Astrocyte (in vitro differentiated cells and primary cell): ENCODE measurements at regions not wholly inside any gene's neighbourhood (a gene's known extent, or its start where the extent isn't known, plus 50 kb on each side); places are given as distances from the start of the nearest gene placed in this dataset.
A peak's percentile ranks its signal among the peaks of the same experiment; 100 is the strongest.

ENCODE experiments used
- DNase-seq: peaks from one replicate; pipeline ENCODE4 v3.0.0-alpha.2; 2010; ENCODE audit warnings: low read depth
- FAIRE-seq: peaks from 2 replicates; lab custom pipeline; 2011; peaks lifted over from hg19 to GRCh38; lab: Jason Lieb, UNC
- H2AFZ ChIP-seq: 2 replicates; pipeline ENCODE4 v1.6.0; 2012; ENCODE audit warnings: low read depth, low read length, inconsistent platforms
- H3K27ac ChIP-seq: 2 replicates; pipeline ENCODE4 v1.5.1; 2011; ENCODE audit warnings: low read depth, low read length, inconsistent platforms
- H3K27me3 ChIP-seq: 2 replicates; pipeline ENCODE4 v1.6.0; 2011; ENCODE audit warnings: low read length, inconsistent platforms; ENCODE audit not compliant: insufficient read depth
- H3K36me3 ChIP-seq: 2 replicates; pipeline ENCODE4 v1.5.1; 2011; ENCODE audit warnings: low read length, inconsistent platforms; ENCODE audit not compliant: insufficient read depth
- H3K4me1 ChIP-seq: 2 replicates; pipeline ENCODE4 v1.5.1; 2011; ENCODE audit warnings: low read length, inconsistent platforms; ENCODE audit not compliant: insufficient read depth
- H3K4me2 ChIP-seq: 2 replicates; pipeline ENCODE4 v1.6.0; 2012; ENCODE audit warnings: low read length, inconsistent platforms
- H3K4me3 ChIP-seq: 2 replicates; pipeline ENCODE4 v1.5.1; 2011; ENCODE audit warnings: low read depth, mild to moderate bottlenecking, low read length, inconsistent platforms; ENCODE audit not compliant: insufficient read depth
- H3K79me2 ChIP-seq: 2 replicates; pipeline ENCODE4 v1.6.0; 2012; ENCODE audit warnings: mild to moderate bottlenecking, low read length, inconsistent platforms; ENCODE audit not compliant: insufficient read depth
- H3K9ac ChIP-seq: 2 replicates; pipeline ENCODE4 v1.6.0; 2012; ENCODE audit warnings: mild to moderate bottlenecking, low read length, inconsistent platforms
- H3K9me3 ChIP-seq: 2 replicates; pipeline ENCODE4 v1.5.1; 2012; ENCODE audit warnings: low read depth, mild to moderate bottlenecking, low read length, inconsistent platforms; ENCODE audit not compliant: insufficient read depth
- H4K20me1 ChIP-seq: 2 replicates; pipeline ENCODE4 v1.6.0; 2012; ENCODE audit warnings: low read length, inconsistent platforms; ENCODE audit not compliant: insufficient read depth
- H3K27ac Mint-ChIP-seq: one replicate; pipeline ENCODE4 v1.8.0; 2021; ENCODE audit warnings: mild to moderate bottlenecking, mixed read lengths; ENCODE audit not compliant: unreplicated experiment
- H3K27me3 Mint-ChIP-seq: one replicate; pipeline ENCODE4 v1.8.0; 2021; ENCODE audit warnings: low read depth, mixed read lengths; ENCODE audit not compliant: unreplicated experiment
- H3K36me3 Mint-ChIP-seq: one replicate; pipeline ENCODE4 v1.8.0; 2021; ENCODE audit warnings: low read depth, mixed read lengths; ENCODE audit not compliant: unreplicated experiment
- H3K4me1 Mint-ChIP-seq: one replicate; pipeline ENCODE4 v1.8.0; 2021; ENCODE audit warnings: low read depth, mixed read lengths; ENCODE audit not compliant: unreplicated experiment
- H3K4me3 Mint-ChIP-seq: one replicate; pipeline ENCODE4 v1.8.0; 2021; ENCODE audit warnings: mild to moderate bottlenecking, moderate library complexity, mixed read lengths; ENCODE audit not compliant: unreplicated experiment
- H3K9me3 Mint-ChIP-seq: one replicate; pipeline ENCODE4 v1.8.0; 2021; ENCODE audit warnings: mild to moderate bottlenecking, mixed read lengths; ENCODE audit not compliant: unreplicated experiment
- CTCF ChIP-seq: IDR thresholded peaks from 2 replicates; pipeline ENCODE4 v1.5.1; 2011; ENCODE audit warnings: low read depth, mild to moderate bottlenecking, inconsistent platforms, low read length, moderate library complexity; ENCODE audit not compliant: insufficient read depth
- EZH2 ChIP-seq: IDR thresholded peaks from 2 replicates; pipeline ENCODE4 v1.6.1; 2012; ENCODE audit warnings: mild to moderate bottlenecking, low read length, inconsistent platforms; ENCODE audit not compliant: insufficient read depth

DNA sequence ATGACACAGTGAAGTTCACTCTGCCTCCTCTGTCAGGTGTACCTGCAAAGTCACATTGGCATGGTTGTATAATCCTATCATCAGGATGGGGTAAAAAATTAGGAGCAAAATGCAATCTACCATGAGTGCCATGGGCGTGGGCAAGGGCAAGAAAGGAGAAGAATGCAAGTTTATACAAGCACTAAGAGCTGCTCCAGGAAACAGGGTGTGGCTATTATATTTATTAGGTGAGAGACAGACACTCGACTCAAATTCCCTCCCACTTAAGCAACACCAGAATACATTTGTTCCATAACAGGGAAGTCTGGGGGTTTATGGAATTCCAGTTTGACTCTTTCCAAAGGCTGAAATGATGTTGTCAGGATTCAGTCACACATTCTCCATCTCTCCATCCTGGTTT lies 378.8 kb downstream of the BCOR start:
- Histone ChIP-seq H2AFZ (no peak overlapping the region), H3K27me3 (no peaks in the 10 kb centered on the region), H3K36me3 (no peaks in the 10 kb centered on the region), H3K4me1 (no peaks in the 10 kb centered on the region), H3K9ac (no peak overlapping the region), H3K4me3 (no peak overlapping the region), H4K20me1 (no peaks in the 10 kb centered on the region), H3K79me2 (no peaks in the 10 kb centered on the region), H3K9me3 (no peaks in the 10 kb centered on the region), H3K4me2 (no peak overlapping the region), H3K27ac (no peak overlapping the region)
- Mint-ChIP-seq H3K36me3 (no peaks in the 10 kb centered on the region), H3K4me3 (no peak overlapping the region), H3K27ac (no peak overlapping the region), H3K27me3 (peaks cover 23% of the 10 kb centered on the region), H3K9me3 (no peaks in the 10 kb centered on the region), H3K4me1 (no peaks in the 10 kb centered on the region)
- TF ChIP-seq CTCF, result no peak
- no peak for TF ChIP-seq EZH2
- peak; percentile 94 for FAIRE-seq
- DNase-seq, result no peak

GRCh38 chrX:39720945-39721344 lies 376.8 kb downstream of the BCOR start:
- Mint-ChIP-seq H3K27ac (no peak overlapping the region), H3K9me3 (no peaks in the 10 kb centered on the region), H3K4me3 (no peak overlapping the region), H3K36me3 (no peaks in the 10 kb centered on the region), H3K27me3 (peaks cover 21% of the 10 kb centered on the region), H3K4me1 (peaks cover 2% of the 10 kb centered on the region)
- Histone ChIP-seq H3K4me3 (no peak overlapping the region), H3K9me3 (no peaks in the 10 kb centered on the region), H2AFZ (no peak overlapping the region), H3K4me1 (peaks cover 2% of the 10 kb centered on the region), H3K4me2 (no peak overlapping the region), H3K27ac (no peak overlapping the region), H3K27me3 (no peaks in the 10 kb centered on the region), H3K79me2 (no peaks in the 10 kb centered on the region), H3K36me3 (no peaks in the 10 kb centered on the region), H3K9ac (no peak overlapping the region), H4K20me1 (no peaks in the 10 kb centered on the region)
- peak; percentile 27 for DNase-seq
- TF ChIP-seq CTCF (no peak), EZH2 (no peak)
- FAIRE-seq, result no peak

DNA sequence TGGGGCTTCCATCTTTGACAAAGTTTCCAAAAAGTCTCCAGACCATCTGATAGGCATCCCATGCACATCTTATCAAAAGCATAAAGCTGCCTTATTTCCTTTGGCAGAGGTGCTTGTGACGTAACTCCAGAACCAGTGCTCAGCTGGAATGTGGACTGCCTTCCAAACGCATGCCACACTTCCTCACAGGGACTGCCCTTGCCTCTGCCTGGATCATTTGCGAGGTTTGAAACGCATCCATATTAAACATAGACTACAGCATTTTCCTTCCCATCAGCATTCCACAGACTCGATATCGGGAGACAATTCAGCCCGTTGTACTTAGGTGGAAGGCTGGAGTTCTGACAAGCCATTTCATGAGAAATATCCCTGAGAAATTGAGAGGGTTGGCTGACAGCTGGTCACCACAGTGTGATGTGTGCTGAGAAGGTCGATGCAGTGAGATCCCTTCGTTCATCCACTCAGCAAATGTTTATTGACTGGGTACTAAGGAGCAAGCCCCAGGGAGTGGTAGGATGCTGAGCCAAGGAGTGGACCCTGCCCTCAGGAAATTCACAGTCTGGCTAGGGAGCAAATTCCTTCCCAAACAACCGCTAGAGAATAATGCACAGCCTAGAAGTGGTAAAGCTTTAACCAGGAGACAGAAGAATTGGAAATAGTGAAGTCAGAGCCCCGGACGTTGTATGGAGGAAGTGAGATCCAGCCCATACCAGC lies 376.0 kb downstream of the BCOR start:
- no peak overlapping the region for H3K27ac Mint-ChIP-seq
- Histone ChIP-seq H3K4me3 (no peak overlapping the region), H3K9me3 (no peaks in the 10 kb centered on the region), H3K79me2 (no peaks in the 10 kb centered on the region), H3K27me3 (no peaks in the 10 kb centered on the region), H3K4me1 (peaks cover 9% of the 10 kb centered on the region), H3K9ac (peak overlapping the region; percentile 10), H3K27ac (no peak overlapping the region), H3K4me2 (peak overlapping the region; percentile 36), H2AFZ (no peak overlapping the region), H3K36me3 (no peaks in the 10 kb centered on the region), H4K20me1 (no peaks in the 10 kb centered on the region)
- TF ChIP-seq EZH2 (no peak), CTCF (no peak)
- H3K4me3 Mint-ChIP-seq, result no peak overlapping the region
- no peaks in the 10 kb centered on the region for H3K9me3 Mint-ChIP-seq
- H3K4me1 Mint-ChIP-seq, result peaks cover 3% of the 10 kb centered on the region
- DNase-seq (peak; percentile 88), FAIRE-seq (peak; percentile 97)
- H3K36me3 Mint-ChIP-seq, result no peaks in the 10 kb centered on the region
- peaks cover 21% of the 10 kb centered on the region for H3K27me3 Mint-ChIP-seq
